Loucy (cell line): ENCODE measurements at regions not wholly inside any gene's neighbourhood (a gene's known extent, or its start where the extent isn't known, plus 50 kb on each side); places are given as distances from the start of the nearest gene placed in this dataset.

Experiments used
- EZH2phosphoT487 ChIP-seq: fragments of 200-600 bp; IDR thresholded peaks from 2 replicates; pipeline ENCODE4 v1.6.1; 2018; ENCODE audit warnings: antibody characterized with exemption, mild to moderate bottlenecking, moderate library complexity, borderline replicate concordance
- TF ChIP-seq, protein P1 (sequence below): fragments of 200-600 bp; sonication (generic); conservative IDR thresholded peaks from 2 replicates; pipeline ENCODE4 v1.5.1; 2014; ENCODE audit warnings: mild to moderate bottlenecking, antibody characterized with exemption, low read length

- TF ChIP-seq, protein P1, sequence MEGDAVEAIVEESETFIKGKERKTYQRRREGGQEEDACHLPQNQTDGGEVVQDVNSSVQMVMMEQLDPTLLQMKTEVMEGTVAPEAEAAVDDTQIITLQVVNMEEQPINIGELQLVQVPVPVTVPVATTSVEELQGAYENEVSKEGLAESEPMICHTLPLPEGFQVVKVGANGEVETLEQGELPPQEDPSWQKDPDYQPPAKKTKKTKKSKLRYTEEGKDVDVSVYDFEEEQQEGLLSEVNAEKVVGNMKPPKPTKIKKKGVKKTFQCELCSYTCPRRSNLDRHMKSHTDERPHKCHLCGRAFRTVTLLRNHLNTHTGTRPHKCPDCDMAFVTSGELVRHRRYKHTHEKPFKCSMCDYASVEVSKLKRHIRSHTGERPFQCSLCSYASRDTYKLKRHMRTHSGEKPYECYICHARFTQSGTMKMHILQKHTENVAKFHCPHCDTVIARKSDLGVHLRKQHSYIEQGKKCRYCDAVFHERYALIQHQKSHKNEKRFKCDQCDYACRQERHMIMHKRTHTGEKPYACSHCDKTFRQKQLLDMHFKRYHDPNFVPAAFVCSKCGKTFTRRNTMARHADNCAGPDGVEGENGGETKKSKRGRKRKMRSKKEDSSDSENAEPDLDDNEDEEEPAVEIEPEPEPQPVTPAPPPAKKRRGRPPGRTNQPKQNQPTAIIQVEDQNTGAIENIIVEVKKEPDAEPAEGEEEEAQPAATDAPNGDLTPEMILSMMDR = no peak
- TF ChIP-seq EZH2phosphoT487 = no peak
These were observed 426.3 kb upstream of the ADGRL2 start for GRCh38 chr1:81374481-81374880.
